HL-60 (cell line): ENCODE measurements at regions not wholly inside any gene's neighbourhood (a gene's known extent, or its start where the extent isn't known, plus 50 kb on each side); places are given as distances from the start of the nearest gene placed in this dataset.

Experiments
- DNase-seq, 2 experiments: peaks; one replicate each; pipeline ENCODE4 v3.0.0-alpha.2; 2010 to 2020; ENCODE audit warnings: low read depth in 1 of 2, low spot score in 1 of 2
- H3K27ac ChIP-seq: fragments of 250-450 bp; sonication (Bioruptor Pico); replicated peaks from 2 replicates; pipeline ENCODE4 v1.5.1; 2020; ENCODE audit warnings: mild to moderate bottlenecking, moderate library complexity
- H3K27me3 ChIP-seq: fragments of 250-450 bp; sonication (Bioruptor Pico); 2 replicates; pipeline ENCODE4 v1.5.1; 2021; ENCODE audit warnings: mild to moderate bottlenecking, moderate library complexity; ENCODE audit not compliant: insufficient read depth, poor library complexity, severe bottlenecking
- H3K4me3 ChIP-seq: replicated peaks from 2 replicates; pipeline ENCODE4 v1.5.1; 2011; ENCODE audit warnings: mild to moderate bottlenecking, control low read depth, low read length; ENCODE audit not compliant: insufficient read depth
- CTCF ChIP-seq: IDR thresholded peaks from one replicate; pipeline ENCODE4 v1.5.1; 2011; ENCODE audit warnings: low read length, control low read depth, inconsistent platforms; ENCODE audit not compliant: insufficient read depth
- GABPA ChIP-seq: IDR thresholded peaks from 2 replicates; pipeline ENCODE4 v1.6.1; 2012; ENCODE audit warnings: low read depth
- POLR2AphosphoS5 ChIP-seq: IDR thresholded peaks from 2 replicates; pipeline ENCODE4 v1.6.1; 2012; ENCODE audit warnings: low read depth
- REST ChIP-seq: IDR thresholded peaks from 2 replicates; pipeline ENCODE4 v1.6.1; 2012; ENCODE audit warnings: low read depth; ENCODE audit not compliant: insufficient replicate concordance
- SPI1 ChIP-seq: IDR thresholded peaks from 2 replicates; pipeline ENCODE4 v1.6.1; 2012; ENCODE audit warnings: low read depth, mild to moderate bottlenecking, borderline replicate concordance

- TF ChIP-seq GABPA (no peak), SPI1 (no peak), POLR2AphosphoS5 (no peak), CTCF (no peak)
- Histone ChIP-seq H3K4me3 (no peak overlapping the region), H3K27ac (no peak overlapping the region), H3K27me3 (no peaks in the 10 kb centered on the region)
- no peak for DNase-seq
Measured at GRCh38 chr1:113216664-113217063, 143.7 kb downstream of the LRIG2 start.

- TF ChIP-seq GABPA = no peak
- no peak for TF ChIP-seq CTCF
- TF ChIP-seq SPI1 = no peak
- no peak for TF ChIP-seq REST
- no peak for TF ChIP-seq POLR2AphosphoS5
- no peak for DNase-seq
- Histone ChIP-seq H3K27ac (no peak overlapping the region), H3K27me3 (peaks cover 2% of the 10 kb centered on the region), H3K4me3 (no peak overlapping the region)
Measured at GRCh38 chr1:113217447-113218208, 144.6 kb downstream of the LRIG2 start.

GRCh38 chr1:113219377-113219776 lies 146.4 kb downstream of the LRIG2 start:
- no peak overlapping the region for H3K27ac ChIP-seq
- no peak overlapping the region for H3K4me3 ChIP-seq
- no peak for DNase-seq
- peaks cover 2% of the 10 kb centered on the region for H3K27me3 ChIP-seq
- TF ChIP-seq POLR2AphosphoS5 (no peak), SPI1 (no peak), REST (no peak), CTCF (no peak), GABPA (no peak)

GRCh38 chr1:113219828-113220227 lies 146.8 kb downstream of the LRIG2 start:
- TF ChIP-seq CTCF (no peak), POLR2AphosphoS5 (no peak), REST (no peak), SPI1 (no peak), GABPA (no peak)
- Histone ChIP-seq H3K27ac (no peak overlapping the region), H3K27me3 (peaks cover 2% of the 10 kb centered on the region), H3K4me3 (no peak overlapping the region)
- no peak for DNase-seq
